H9 (cell line): ENCODE measurements at regions not wholly inside any gene's neighbourhood (a gene's known extent, or its start where the extent isn't known, plus 50 kb on each side); places are given as distances from the start of the nearest gene placed in this dataset.

Experiments
- DNase-seq: peaks from one replicate; pipeline ENCODE4 v3.0.0-alpha.2; 2017
- H2AFZ ChIP-seq: one replicate; pipeline ENCODE4 v1.6.1; 2013; ENCODE audit warnings: mild to moderate bottlenecking, low read length, control low read depth, moderate library complexity
- H2AK5ac ChIP-seq: 2 replicates; pipeline ENCODE4 v1.6.1; 2013; ENCODE audit warnings: low read length, control low read depth, mixed read lengths; ENCODE audit not compliant: insufficient read length
- H2BK120ac ChIP-seq: one replicate; pipeline ENCODE4 v1.6.1; 2013; ENCODE audit warnings: low read depth, mild to moderate bottlenecking, low read length, control low read depth, inconsistent platforms; ENCODE audit not compliant: poor library complexity, severe bottlenecking
- H2BK12ac ChIP-seq: 2 replicates; pipeline ENCODE4 v1.6.1; 2013; ENCODE audit warnings: low read length, control low read depth, mixed read lengths, low read depth; ENCODE audit not compliant: insufficient read length
- H2BK15ac ChIP-seq: 2 replicates; pipeline ENCODE4 v1.6.1; 2013; ENCODE audit warnings: low read depth, low read length, control low read depth
- H2BK20ac ChIP-seq: one replicate; pipeline ENCODE4 v1.6.1; 2013; ENCODE audit warnings: low read depth, mild to moderate bottlenecking, low read length, control low read depth, inconsistent platforms; ENCODE audit not compliant: poor library complexity, severe bottlenecking
- H2BK5ac ChIP-seq: 2 replicates; pipeline ENCODE4 v1.6.1; 2013; ENCODE audit warnings: low read length, control low read depth, mixed read lengths; ENCODE audit not compliant: insufficient read length
- H3K14ac ChIP-seq: 2 replicates; pipeline ENCODE4 v1.6.1; 2013; ENCODE audit warnings: low read length, control low read depth; ENCODE audit not compliant: insufficient read depth
- H3K18ac ChIP-seq: 2 replicates; pipeline ENCODE4 v1.6.1; 2013; ENCODE audit warnings: low read depth, mild to moderate bottlenecking, mixed read lengths, low read length, control low read depth; ENCODE audit not compliant: insufficient read length
- H3K23ac ChIP-seq: 2 replicates; pipeline ENCODE4 v1.6.1; 2013; ENCODE audit warnings: low read length, control low read depth, mixed read lengths, low read depth; ENCODE audit not compliant: insufficient read length
- H3K23me2 ChIP-seq: 2 replicates; pipeline ENCODE4 v1.6.1; 2013; ENCODE audit warnings: low read depth, mild to moderate bottlenecking, mixed read lengths, low read length, control low read depth; ENCODE audit not compliant: insufficient read length, poor library complexity, severe bottlenecking
- H3K27ac ChIP-seq: 2 replicates; pipeline ENCODE4 v1.5.1; 2013; ENCODE audit warnings: low read length, control low read depth, mixed read lengths, low read depth; ENCODE audit not compliant: insufficient read length
- H3K27me3 ChIP-seq: 2 replicates; pipeline ENCODE4 v1.6.1; 2013; ENCODE audit warnings: low read length, control low read depth, inconsistent platforms; ENCODE audit not compliant: insufficient read depth
- H3K4ac ChIP-seq: 2 replicates; pipeline ENCODE4 v1.6.1; 2013; ENCODE audit warnings: low read depth, mild to moderate bottlenecking, control low read depth, inconsistent platforms, low read length, moderate library complexity
- H3K4me1 ChIP-seq: 2 replicates; pipeline ENCODE4 v1.6.1; 2013; ENCODE audit warnings: low read length, control low read depth, inconsistent platforms; ENCODE audit not compliant: insufficient read depth
- H3K4me2 ChIP-seq: 2 replicates; pipeline ENCODE4 v1.6.1; 2013; ENCODE audit warnings: low read length, control low read depth, mixed read lengths; ENCODE audit not compliant: insufficient read length, insufficient read depth
- H3K56ac ChIP-seq: 2 replicates; pipeline ENCODE4 v1.6.1; 2013; ENCODE audit warnings: low read depth, mild to moderate bottlenecking, mixed read lengths, low read length, control low read depth; ENCODE audit not compliant: insufficient read length
- H3K79me1 ChIP-seq: 2 replicates; pipeline ENCODE4 v1.6.1; 2013; ENCODE audit warnings: low read depth, mild to moderate bottlenecking, moderate library complexity, low read length, control low read depth, inconsistent platforms; ENCODE audit not compliant: insufficient read depth, poor library complexity, severe bottlenecking
- H3K79me2 ChIP-seq: 2 replicates; pipeline ENCODE4 v1.6.1; 2013; ENCODE audit warnings: low read length, control low read depth, inconsistent platforms; ENCODE audit not compliant: insufficient read depth
- H3K9ac ChIP-seq: 2 replicates; pipeline ENCODE4 v1.6.1; 2013; ENCODE audit warnings: low read length, control low read depth, mixed read lengths; ENCODE audit not compliant: insufficient read length; ENCODE audit errors: extremely low read depth
- H3K9me3 ChIP-seq: one replicate; pipeline ENCODE4 v1.6.1; 2013; ENCODE audit warnings: low read depth, low read length, inconsistent platforms; ENCODE audit not compliant: control insufficient read depth
- H3T11ph ChIP-seq: one replicate; pipeline ENCODE4 v1.6.1; 2013; ENCODE audit warnings: mild to moderate bottlenecking, low read length, control low read depth, inconsistent platforms
- H4K20me1 ChIP-seq: one replicate; pipeline ENCODE4 v1.6.1; 2013; ENCODE audit not compliant: control insufficient read depth, insufficient read length, insufficient read depth
- H4K5ac ChIP-seq: 2 replicates; pipeline ENCODE4 v1.6.1; 2013; ENCODE audit warnings: low read depth, mild to moderate bottlenecking, mixed read lengths, low read length, control low read depth; ENCODE audit not compliant: insufficient read length
- H4K8ac ChIP-seq: replicated peaks from 2 replicates; pipeline ENCODE4 v1.6.1; 2013; ENCODE audit warnings: low read length, control low read depth, mixed read lengths, low read depth; ENCODE audit not compliant: insufficient read length
- H4K91ac ChIP-seq: 2 replicates; pipeline ENCODE4 v1.6.1; 2013; ENCODE audit warnings: low read depth, mild to moderate bottlenecking, moderate library complexity, mixed read lengths, low read length, control low read depth; ENCODE audit not compliant: insufficient read length
- H3K27ac Mint-ChIP-seq, 3 experiments: 2 replicates in 2 of 3; 3 replicates in 1 of 3; pipeline ENCODE4 v1.8.0; 2020 to 2021; ENCODE audit warnings: mixed read lengths in 3 of 3, mild to moderate bottlenecking in 1 of 3, moderate library complexity in 1 of 3
- H3K27me3 Mint-ChIP-seq: 2 replicates; pipeline ENCODE4 v1.8.0; 2021; ENCODE audit warnings: low read depth, mild to moderate bottlenecking, moderate library complexity, mixed read lengths
- H3K36me3 Mint-ChIP-seq, 3 experiments: 2 replicates in 2 of 3; 3 replicates in 1 of 3; pipeline ENCODE4 v1.8.0; 2020 to 2021; ENCODE audit warnings: low read depth in 3 of 3, mixed read lengths in 3 of 3; ENCODE audit not compliant: insufficient read depth in 1 of 3
- H3K4me1 Mint-ChIP-seq, 2 experiments: 2 replicates each; pipeline ENCODE4 v1.8.0; 2020; ENCODE audit warnings: mixed read lengths in 2 of 2
- H3K4me3 Mint-ChIP-seq, 2 experiments: 2 replicates in 1 of 2; 3 replicates in 1 of 2; pipeline ENCODE4 v1.8.0; 2020 to 2021; ENCODE audit warnings: mild to moderate bottlenecking in 2 of 2, mixed read lengths in 2 of 2, moderate library complexity in 1 of 2
- H3K9me3 Mint-ChIP-seq, 2 experiments: 2 replicates in 1 of 2; 3 replicates in 1 of 2; pipeline ENCODE4 v1.8.0; 2020; ENCODE audit warnings: mild to moderate bottlenecking in 2 of 2, mixed read lengths in 2 of 2, moderate library complexity in 1 of 2
- whole genome bisulfite sequencing: extraction: QIAGEN DNeasy Blood & Tissue Kit; methylation state at CpG from one replicate; pipeline ENCODE4 v1.1.7; 2013; ENCODE audit warnings: missing lambda C conversion rate, low lambda C conversion rate, mixed read lengths; ENCODE audit not compliant: insufficient read length; ENCODE audit errors: extremely low coverage; 5-methylcytosine and 5-hydroxymethylcytosine counted together
- TF ChIP-seq, protein P1 (sequence below): fragments of 200-600 bp; sonication (generic); conservative IDR thresholded peaks from 3 replicates; pipeline ENCODE4 v1.8.0; 2021; ENCODE audit warnings: antibody characterized with exemption, mild to moderate bottlenecking

DNA sequence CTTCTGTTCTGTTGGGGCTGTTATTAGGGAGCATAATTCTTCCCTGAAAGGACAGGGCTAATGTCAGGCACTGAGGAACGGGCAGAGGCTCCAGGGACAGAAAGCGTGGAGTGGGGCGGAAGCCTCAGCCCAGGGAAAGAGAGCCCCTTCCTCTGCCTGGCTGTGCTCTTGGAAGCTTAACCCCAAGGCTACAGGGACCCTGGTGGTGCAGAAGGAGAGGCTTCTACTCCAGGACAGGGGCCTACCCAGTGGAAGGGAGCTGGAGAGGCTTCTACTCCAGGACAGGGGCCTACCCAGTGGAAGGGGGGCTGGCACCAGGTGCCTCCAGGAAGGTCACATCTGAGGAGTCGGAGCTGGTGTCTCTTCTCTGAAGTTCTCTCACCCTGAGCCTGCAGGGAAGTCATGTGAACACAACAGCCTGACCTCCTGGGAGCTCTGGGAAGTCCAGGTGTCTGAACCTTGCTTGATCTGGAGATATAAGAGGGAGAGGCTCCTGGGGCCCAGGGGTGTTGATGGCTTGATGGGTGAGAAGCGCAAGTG, 159.5 kb upstream of the SOX1 start:
- H3K27ac Mint-ChIP-seq, result no peak overlapping the region
- peaks cover 49% of the 10 kb centered on the region for H3K27me3 Mint-ChIP-seq
- no peak overlapping the region for H3K27ac ChIP-seq
- no peak overlapping the region for H2BK20ac ChIP-seq
- DNase-seq, result peak; percentile 12
- H3K9me3 ChIP-seq, result no peaks in the 10 kb centered on the region
- no peak overlapping the region for H2AFZ ChIP-seq
- H2AK5ac ChIP-seq, result no peak overlapping the region
- WGBS, result no CpG with 5 or more reads among the region's 5 CpGs
- H4K91ac ChIP-seq, result no peak overlapping the region
- H2BK5ac ChIP-seq, result no peak overlapping the region
- H4K5ac ChIP-seq, result no peak overlapping the region
- TF ChIP-seq, protein P1, sequence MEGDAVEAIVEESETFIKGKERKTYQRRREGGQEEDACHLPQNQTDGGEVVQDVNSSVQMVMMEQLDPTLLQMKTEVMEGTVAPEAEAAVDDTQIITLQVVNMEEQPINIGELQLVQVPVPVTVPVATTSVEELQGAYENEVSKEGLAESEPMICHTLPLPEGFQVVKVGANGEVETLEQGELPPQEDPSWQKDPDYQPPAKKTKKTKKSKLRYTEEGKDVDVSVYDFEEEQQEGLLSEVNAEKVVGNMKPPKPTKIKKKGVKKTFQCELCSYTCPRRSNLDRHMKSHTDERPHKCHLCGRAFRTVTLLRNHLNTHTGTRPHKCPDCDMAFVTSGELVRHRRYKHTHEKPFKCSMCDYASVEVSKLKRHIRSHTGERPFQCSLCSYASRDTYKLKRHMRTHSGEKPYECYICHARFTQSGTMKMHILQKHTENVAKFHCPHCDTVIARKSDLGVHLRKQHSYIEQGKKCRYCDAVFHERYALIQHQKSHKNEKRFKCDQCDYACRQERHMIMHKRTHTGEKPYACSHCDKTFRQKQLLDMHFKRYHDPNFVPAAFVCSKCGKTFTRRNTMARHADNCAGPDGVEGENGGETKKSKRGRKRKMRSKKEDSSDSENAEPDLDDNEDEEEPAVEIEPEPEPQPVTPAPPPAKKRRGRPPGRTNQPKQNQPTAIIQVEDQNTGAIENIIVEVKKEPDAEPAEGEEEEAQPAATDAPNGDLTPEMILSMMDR, result no peak
- H4K20me1 ChIP-seq, result no peaks in the 10 kb centered on the region
- H3K18ac ChIP-seq, result no peak overlapping the region
- H3K23me2 ChIP-seq, result no peaks in the 10 kb centered on the region
- H3K79me2 ChIP-seq, result no peaks in the 10 kb centered on the region
- no peak overlapping the region for H2BK15ac ChIP-seq
- H3K9me3 Mint-ChIP-seq, result no peaks in the 10 kb centered on the region; a peak in 1 of 5 replicates
- no peak overlapping the region for H3K56ac ChIP-seq
- H3K4ac ChIP-seq, result no peak overlapping the region
- H2BK120ac ChIP-seq, result no peak overlapping the region
- no peaks in the 10 kb centered on the region for H3K27me3 ChIP-seq
- H2BK12ac ChIP-seq, result no peak overlapping the region
- no peak overlapping the region for H4K8ac ChIP-seq
- no peak overlapping the region for H3K14ac ChIP-seq
- H3K36me3 Mint-ChIP-seq, result no peaks in the 10 kb centered on the region; a peak in 2 of 7 replicates
- no peak overlapping the region; a peak in 1 of 5 replicates for H3K4me3 Mint-ChIP-seq
- H3K4me2 ChIP-seq, result no peak overlapping the region
- H3K4me1 ChIP-seq, result no peaks in the 10 kb centered on the region
- no peaks in the 10 kb centered on the region for H3K79me1 ChIP-seq
- peaks cover 0 to 3% of the 10 kb centered on the region in 2 experiments; a peak in 1 of 4 replicates for H3K4me1 Mint-ChIP-seq
- no peak overlapping the region for H3K9ac ChIP-seq
- H3T11ph ChIP-seq, result no peak overlapping the region
- H3K23ac ChIP-seq, result no peak overlapping the region
